CD8-positive, alpha-beta memory T cell (primary cell): ENCODE measurements at regions not wholly inside any gene's neighbourhood (a gene's known extent, or its start where the extent isn't known, plus 50 kb on each side); places are given as distances from the start of the nearest gene placed in this dataset.

Source experiments
- CTCF ChIA-PET: fragments of 350-600 bp; sonication (Branson Sonifier 250); formaldehyde crosslinking; loops from one replicate; lab custom pipeline; 2021; ENCODE audit warnings: antibody characterized with exemption; lab: Charles Lee
- POLR2A ChIA-PET: fragments of 350-600 bp; sonication (Branson Sonifier 250); formaldehyde crosslinking; loops from one replicate; lab custom pipeline; 2021; ENCODE audit warnings: antibody characterized with exemption; lab: Charles Lee
- DNase-seq, 5 donors: peaks; one replicate each; pipeline versions ENCODE4 v3.0.0 to v3.0.0-alpha.2; 2020 to 2022; ENCODE audit warnings: mixed read lengths in 1 of 5
- H3K27ac ChIP-seq: one replicate; pipeline ENCODE4 v1.7.0; 2013; ENCODE audit warnings: low read depth, mild to moderate bottlenecking, low read length, moderate library complexity
- H3K27me3 ChIP-seq: 2 replicates; pipeline ENCODE4 v1.7.0; 2013; ENCODE audit warnings: low read length, mild to moderate bottlenecking; ENCODE audit not compliant: insufficient read depth, poor library complexity, severe bottlenecking
- H3K36me3 ChIP-seq: 2 replicates; pipeline ENCODE4 v1.7.0; 2013; ENCODE audit warnings: mild to moderate bottlenecking, low read length, moderate library complexity; ENCODE audit not compliant: insufficient read depth
- H3K4me1 ChIP-seq: 2 replicates; pipeline ENCODE4 v1.7.0; 2013; ENCODE audit warnings: mild to moderate bottlenecking, low read length, moderate library complexity; ENCODE audit not compliant: insufficient read depth
- H3K4me3 ChIP-seq: 2 replicates; pipeline ENCODE4 v1.7.0; 2013; ENCODE audit warnings: mild to moderate bottlenecking, low read length
- H3K9me3 ChIP-seq: 2 replicates; pipeline ENCODE4 v1.7.0; 2013; ENCODE audit warnings: mild to moderate bottlenecking, low read length
- H3K27ac Mint-ChIP-seq, 8 donors: one replicate each; pipeline ENCODE4 v1.8.0; 2020 to 2021; ENCODE audit warnings: mixed read lengths in 8 of 8, mild to moderate bottlenecking in 6 of 8, inconsistent platforms in 3 of 8, moderate library complexity in 3 of 8
- H3K27me3 Mint-ChIP-seq, 2 donors: one replicate each; pipeline ENCODE4 v1.8.0; 2020 to 2021; ENCODE audit warnings: mixed read lengths in 2 of 2, mild to moderate bottlenecking in 1 of 2, moderate library complexity in 1 of 2
- H3K36me3 Mint-ChIP-seq, 3 donors: one replicate each; pipeline ENCODE4 v1.8.0; 2020 to 2021; ENCODE audit warnings: mixed read lengths in 3 of 3, inconsistent platforms in 1 of 3, mild to moderate bottlenecking in 1 of 3
- H3K4me1 Mint-ChIP-seq, 3 donors: one replicate each; pipeline ENCODE4 v1.8.0; 2020 to 2021; ENCODE audit warnings: mixed read lengths in 3 of 3, inconsistent platforms in 1 of 3, mild to moderate bottlenecking in 1 of 3
- H3K4me3 Mint-ChIP-seq, 7 donors: one replicate each; pipeline ENCODE4 v1.8.0; 2020 to 2021; ENCODE audit warnings: mixed read lengths in 7 of 7, mild to moderate bottlenecking in 6 of 7, moderate library complexity in 4 of 7, inconsistent platforms in 2 of 7
- H3K9me3 Mint-ChIP-seq, 5 donors: one replicate each; pipeline ENCODE4 v1.8.0; 2020 to 2022; ENCODE audit warnings: mixed read lengths in 5 of 5, mild to moderate bottlenecking in 3 of 5, moderate library complexity in 2 of 5, inconsistent platforms in 1 of 5

DNA sequence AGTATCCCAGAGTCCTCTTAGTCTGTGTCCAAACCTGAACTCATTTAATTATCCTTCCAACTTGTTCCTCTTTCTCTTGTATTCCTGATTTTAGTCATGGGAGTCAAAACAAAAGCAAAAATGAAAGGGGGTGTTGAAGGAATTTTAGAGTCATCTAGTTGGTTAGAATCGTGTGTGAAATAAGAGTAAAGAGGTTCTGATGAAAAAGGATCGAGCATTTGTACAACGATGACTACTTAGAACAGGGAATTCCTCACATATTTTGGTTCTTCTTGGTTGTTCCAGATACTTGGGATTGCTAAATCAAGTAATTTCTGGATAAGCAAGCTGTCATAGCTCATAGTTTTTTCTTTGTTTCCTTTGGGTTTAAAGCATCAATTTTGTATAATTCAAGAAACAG lies 194.4 kb downstream of the BCOR start:
- ChIA-PET CTCF (no interaction called here), POLR2A (no interaction called here)
- H3K4me3 ChIP-seq = no peak overlapping the region
- Mint-ChIP-seq H3K27ac (no peak overlapping the region), H3K36me3 (peaks cover 0 to 1% (median 0%) of the 10 kb centered on the region in 3 donors), H3K4me1 (no peaks in the 10 kb centered on the region), H3K4me3 (no peak overlapping the region), H3K9me3 (peaks cover 0 to 2% (median 0%) of the 10 kb centered on the region in 5 donors), H3K27me3 (peaks cover 0 to 14% of the 10 kb centered on the region in 2 donors)
- H3K9me3 ChIP-seq = no peaks in the 10 kb centered on the region
- DNase-seq = no peak
- no peak overlapping the region for H3K27ac ChIP-seq
- H3K36me3 ChIP-seq = no peaks in the 10 kb centered on the region
- no peaks in the 10 kb centered on the region for H3K4me1 ChIP-seq
- no peaks in the 10 kb centered on the region for H3K27me3 ChIP-seq

DNA sequence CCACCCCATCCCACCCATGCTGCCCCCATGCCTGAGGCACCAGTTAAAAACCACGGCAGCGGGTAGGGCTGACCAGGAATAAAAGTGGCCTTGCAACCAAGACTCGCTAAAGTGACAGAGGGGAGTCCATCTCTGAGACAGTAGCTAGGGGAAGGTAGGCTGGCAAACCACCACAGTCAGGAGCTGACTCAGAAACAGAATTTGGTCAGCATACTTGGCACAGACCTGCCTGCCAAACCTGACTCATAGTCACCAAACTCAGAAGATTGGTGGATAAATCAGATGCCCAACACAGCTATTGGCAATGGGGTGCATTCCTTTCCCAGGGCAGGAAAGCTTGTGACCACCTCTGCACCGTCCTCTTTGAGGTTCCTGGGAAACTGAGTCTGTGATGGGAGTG lies 193.8 kb downstream of the BCOR start:
- H3K36me3 ChIP-seq = no peaks in the 10 kb centered on the region
- H3K27ac ChIP-seq = no peak overlapping the region
- CTCF ChIA-PET = no interaction called here
- no peaks in the 10 kb centered on the region for H3K9me3 ChIP-seq
- POLR2A ChIA-PET = no interaction called here
- Mint-ChIP-seq H3K36me3 (peaks cover 0 to 1% (median 0%) of the 10 kb centered on the region in 3 donors), H3K4me3 (no peak overlapping the region), H3K4me1 (no peaks in the 10 kb centered on the region), H3K9me3 (peaks cover 0 to 2% (median 0%) of the 10 kb centered on the region in 5 donors), H3K27me3 (peaks cover 0 to 16% of the 10 kb centered on the region in 2 donors), H3K27ac (no peak overlapping the region)
- no peaks in the 10 kb centered on the region for H3K4me1 ChIP-seq
- DNase-seq = no peak
- no peak overlapping the region for H3K4me3 ChIP-seq
- no peaks in the 10 kb centered on the region for H3K27me3 ChIP-seq

DNA sequence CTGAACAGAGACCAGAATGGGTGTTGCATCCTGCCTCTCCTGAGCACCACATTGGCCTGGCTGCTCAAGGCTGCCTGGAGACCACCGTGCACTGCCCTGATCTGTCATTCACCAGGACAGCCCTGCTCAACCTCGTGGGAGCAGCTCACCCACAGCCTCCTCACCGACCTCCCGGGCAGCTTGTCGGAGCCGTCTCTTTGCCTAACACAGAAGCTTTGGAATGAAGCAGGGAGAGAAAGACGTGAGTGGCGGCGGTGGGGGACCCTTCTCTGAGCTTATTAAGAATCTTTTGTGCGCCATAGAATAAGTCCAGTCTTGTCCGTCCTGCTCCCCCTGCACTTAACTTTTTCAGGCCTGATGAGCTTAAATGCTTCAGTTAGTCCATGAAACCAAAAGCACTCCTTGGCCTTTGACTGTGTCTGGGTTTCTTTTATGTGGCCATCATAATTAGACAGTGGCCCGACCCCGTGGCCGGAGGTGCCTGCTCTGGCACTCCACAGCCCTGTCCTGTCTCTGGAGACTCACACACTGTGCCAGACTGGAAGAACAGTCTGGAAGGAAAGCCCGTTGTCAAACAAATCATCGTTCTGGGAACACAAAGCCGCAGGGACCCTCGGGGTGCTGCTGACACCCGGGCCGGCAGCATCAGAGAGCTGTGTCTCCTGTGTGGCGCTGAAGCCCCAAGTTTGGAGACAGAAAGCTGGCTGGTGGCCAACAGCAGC lies 192.8 kb downstream of the BCOR start:
- DNase-seq = no peak
- H3K9me3 Mint-ChIP-seq = peaks cover 0 to 2% (median 0%) of the 10 kb centered on the region in 5 donors
- H3K27me3 Mint-ChIP-seq = peaks cover 0 to 20% of the 10 kb centered on the region in 2 donors
- Histone ChIP-seq H3K4me3 (no peak overlapping the region), H3K27ac (no peak overlapping the region), H3K27me3 (no peaks in the 10 kb centered on the region), H3K4me1 (no peaks in the 10 kb centered on the region), H3K36me3 (no peaks in the 10 kb centered on the region), H3K9me3 (no peaks in the 10 kb centered on the region)
- H3K36me3 Mint-ChIP-seq = peaks cover 0 to 1% (median 0%) of the 10 kb centered on the region in 3 donors
- H3K4me1 Mint-ChIP-seq = no peaks in the 10 kb centered on the region
- no peak overlapping the region for H3K4me3 Mint-ChIP-seq
- CTCF ChIA-PET = no interaction called here
- no peak overlapping the region for H3K27ac Mint-ChIP-seq
- POLR2A ChIA-PET = no interaction called here

DNA sequence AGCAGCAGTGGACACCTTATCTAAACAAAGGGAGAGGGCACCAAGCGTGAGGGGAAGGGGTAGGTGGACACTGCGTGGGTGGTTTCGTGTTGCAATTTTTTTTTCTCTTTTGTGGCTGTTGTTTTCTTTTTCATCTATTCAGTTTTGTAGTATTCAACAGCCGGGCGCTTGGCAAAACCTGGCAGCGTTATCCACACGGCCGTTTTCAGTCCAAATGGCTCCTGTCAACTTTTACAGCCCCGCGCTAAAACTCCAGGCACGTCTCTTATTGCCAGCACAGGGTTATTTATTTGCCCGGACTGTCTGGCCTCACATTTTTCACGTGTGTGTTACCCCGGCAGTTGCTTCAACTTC lies 192.2 kb downstream of the BCOR start:
- no peak overlapping the region for H3K27ac Mint-ChIP-seq
- peaks cover 0 to 1% (median 0%) of the 10 kb centered on the region in 3 donors for H3K36me3 Mint-ChIP-seq
- H3K9me3 Mint-ChIP-seq = peaks cover 0 to 2% (median 0%) of the 10 kb centered on the region in 5 donors
- H3K27ac ChIP-seq = no peak overlapping the region
- CTCF ChIA-PET = no interaction called here
- H3K4me3 ChIP-seq = no peak overlapping the region
- peaks cover 0 to 20% of the 10 kb centered on the region in 2 donors for H3K27me3 Mint-ChIP-seq
- no peaks in the 10 kb centered on the region for H3K27me3 ChIP-seq
- H3K36me3 ChIP-seq = no peaks in the 10 kb centered on the region
- no peaks in the 10 kb centered on the region for H3K9me3 ChIP-seq
- no peak overlapping the region for H3K4me3 Mint-ChIP-seq
- POLR2A ChIA-PET = no interaction called here
- H3K4me1 ChIP-seq = no peaks in the 10 kb centered on the region
- H3K4me1 Mint-ChIP-seq = no peaks in the 10 kb centered on the region
- DNase-seq = no peak

DNA sequence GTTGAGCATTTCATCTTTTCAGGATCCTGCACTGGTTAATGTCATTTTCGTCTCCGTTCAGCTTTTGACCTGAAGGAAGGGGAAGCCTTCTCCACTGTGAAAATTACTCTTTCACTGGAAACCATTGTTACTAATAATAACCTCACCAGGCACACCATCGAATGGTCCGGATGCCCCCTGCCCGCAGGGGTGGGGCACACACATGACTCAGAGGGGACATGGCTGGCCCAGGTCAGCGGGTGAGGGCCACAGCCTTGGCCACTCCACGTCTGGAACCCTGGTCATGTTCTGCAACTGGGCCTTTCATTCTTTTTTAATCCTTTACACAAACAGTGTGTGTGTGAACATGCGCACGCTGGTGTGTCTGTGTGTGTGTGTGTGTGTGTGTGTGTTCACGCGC lies 191.8 kb downstream of the BCOR start:
- Histone ChIP-seq H3K4me3 (no peak overlapping the region), H3K27ac (no peak overlapping the region), H3K4me1 (no peaks in the 10 kb centered on the region), H3K36me3 (no peaks in the 10 kb centered on the region), H3K27me3 (no peaks in the 10 kb centered on the region), H3K9me3 (no peaks in the 10 kb centered on the region)
- no peak overlapping the region for H3K27ac Mint-ChIP-seq
- H3K36me3 Mint-ChIP-seq = peaks cover 0 to 1% (median 0%) of the 10 kb centered on the region in 3 donors
- peaks cover 0 to 2% (median 0%) of the 10 kb centered on the region in 5 donors for H3K9me3 Mint-ChIP-seq
- ChIA-PET POLR2A (no interaction called here), CTCF (no interaction called here)
- DNase-seq = no peak
- H3K4me3 Mint-ChIP-seq = no peak overlapping the region
- H3K4me1 Mint-ChIP-seq = no peaks in the 10 kb centered on the region
- H3K27me3 Mint-ChIP-seq = peaks cover 0 to 20% of the 10 kb centered on the region in 2 donors

DNA sequence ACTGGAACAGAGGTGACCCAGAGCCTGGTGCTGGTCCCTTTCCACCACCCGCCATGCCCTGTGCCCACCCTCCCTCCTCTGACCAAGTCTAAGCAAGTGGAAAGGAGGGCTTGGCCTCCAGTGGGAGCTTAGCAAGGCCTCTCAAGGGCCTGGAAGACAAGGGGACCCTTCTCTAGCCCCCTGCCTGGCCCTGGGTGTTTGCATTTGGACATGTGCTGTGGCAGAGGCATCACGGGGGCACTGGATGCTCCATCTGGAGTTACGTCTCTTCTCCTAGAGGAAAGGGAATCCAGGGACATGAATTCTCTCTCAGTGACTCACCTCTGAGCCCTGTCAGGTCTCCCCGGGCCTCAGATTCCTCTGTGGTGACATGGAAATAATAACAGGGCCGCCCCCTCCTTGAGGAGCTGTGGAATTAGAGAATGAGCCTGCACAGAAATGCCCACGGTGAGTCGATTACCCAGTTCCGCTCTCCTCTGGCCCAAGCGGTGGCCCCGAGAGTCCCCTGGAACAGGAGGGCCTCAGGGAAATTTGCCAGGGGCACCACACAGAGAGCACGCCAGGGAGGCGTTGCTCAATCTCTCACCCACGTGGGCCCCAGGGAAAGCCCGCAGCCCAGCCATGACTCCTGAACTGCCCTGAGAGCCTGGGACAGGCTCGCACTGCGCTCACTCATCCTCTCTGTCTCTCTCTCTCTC lies 189.6 kb downstream of the BCOR start:
- Mint-ChIP-seq H3K27ac (no peak overlapping the region), H3K27me3 (peaks cover 0 to 12% of the 10 kb centered on the region in 2 donors), H3K9me3 (no peaks in the 10 kb centered on the region), H3K36me3 (peaks cover 0 to 1% (median 0%) of the 10 kb centered on the region in 3 donors), H3K4me3 (no peak overlapping the region), H3K4me1 (no peaks in the 10 kb centered on the region)
- H3K9me3 ChIP-seq = no peaks in the 10 kb centered on the region
- no peaks in the 10 kb centered on the region for H3K27me3 ChIP-seq
- no peak for DNase-seq
- H3K4me3 ChIP-seq = no peak overlapping the region
- no peaks in the 10 kb centered on the region for H3K36me3 ChIP-seq
- ChIA-PET CTCF (no interaction called here), POLR2A (no interaction called here)
- H3K27ac ChIP-seq = no peak overlapping the region
- no peaks in the 10 kb centered on the region for H3K4me1 ChIP-seq

DNA sequence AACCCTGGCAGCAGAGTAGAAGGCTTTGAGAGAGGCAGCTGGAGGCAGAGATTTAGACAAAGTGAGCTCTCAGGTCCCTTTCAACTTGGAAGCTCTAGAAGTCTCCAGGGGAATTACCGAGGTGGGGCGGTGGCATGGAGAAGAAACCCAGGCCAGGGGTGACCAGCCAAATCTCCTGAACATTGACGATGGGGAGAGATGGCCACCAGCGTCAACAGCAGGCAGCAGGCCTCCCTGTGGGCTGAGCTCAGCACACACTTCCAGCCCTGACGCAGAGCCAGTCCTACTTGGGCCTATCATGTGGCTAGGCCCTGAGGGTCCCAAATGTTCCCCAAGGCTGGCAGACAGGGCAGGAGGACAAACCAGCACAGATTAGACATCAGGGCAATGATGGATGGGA lies 187.8 kb downstream of the BCOR start:
- Mint-ChIP-seq H3K4me3 (no peak overlapping the region), H3K27me3 (peaks cover 0 to 9% of the 10 kb centered on the region in 2 donors), H3K4me1 (no peaks in the 10 kb centered on the region), H3K9me3 (no peaks in the 10 kb centered on the region), H3K27ac (no peak overlapping the region), H3K36me3 (no peaks in the 10 kb centered on the region)
- Histone ChIP-seq H3K9me3 (no peaks in the 10 kb centered on the region), H3K36me3 (no peaks in the 10 kb centered on the region), H3K4me1 (no peaks in the 10 kb centered on the region), H3K27me3 (no peaks in the 10 kb centered on the region), H3K4me3 (no peak overlapping the region), H3K27ac (no peak overlapping the region)
- ChIA-PET CTCF (no interaction called here), POLR2A (no interaction called here)
- no peak for DNase-seq

DNA sequence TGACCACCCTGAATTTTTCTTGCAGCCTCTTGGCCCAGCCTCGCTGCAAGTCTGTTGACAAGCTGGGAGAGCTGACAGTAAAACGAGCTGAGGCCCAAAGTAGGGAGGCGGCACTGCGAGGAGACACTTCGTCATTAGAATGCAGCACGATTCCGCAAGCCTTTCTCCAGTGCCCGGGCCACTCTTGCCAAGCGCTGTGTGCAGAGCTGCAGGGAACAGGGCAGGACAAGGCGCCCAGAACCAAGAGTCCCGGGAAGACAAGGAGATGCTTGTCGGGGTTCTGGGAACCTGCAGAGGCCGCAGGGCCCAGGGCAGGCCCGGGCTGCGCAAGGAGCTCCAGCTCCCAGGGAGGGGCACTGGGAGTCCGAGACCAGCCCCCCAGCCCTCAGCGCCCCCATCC lies 187.1 kb downstream of the BCOR start:
- POLR2A ChIA-PET = no interaction called here
- Mint-ChIP-seq H3K4me1 (no peaks in the 10 kb centered on the region), H3K9me3 (no peaks in the 10 kb centered on the region), H3K27me3 (peaks cover 0 to 8% of the 10 kb centered on the region in 2 donors), H3K36me3 (no peaks in the 10 kb centered on the region), H3K27ac (no peak overlapping the region), H3K4me3 (no peak overlapping the region)
- H3K9me3 ChIP-seq = no peaks in the 10 kb centered on the region
- no peak overlapping the region for H3K27ac ChIP-seq
- H3K27me3 ChIP-seq = no peaks in the 10 kb centered on the region
- H3K4me3 ChIP-seq = no peak overlapping the region
- H3K36me3 ChIP-seq = no peaks in the 10 kb centered on the region
- CTCF ChIA-PET = no interaction called here
- DNase-seq = no peak
- no peaks in the 10 kb centered on the region for H3K4me1 ChIP-seq
